ES-I3 (cell line): ENCODE measurements at regions not wholly inside any gene's neighbourhood (a gene's known extent, or its start where the extent isn't known, plus 50 kb on each side); places are given as distances from the start of the nearest gene placed in this dataset.
"Not testable (repeated sequence)": the region's sequence is repeated elsewhere in the genome, so short reads cannot be mapped to it uniquely, and the experiment has no call there.

Source experiments
- H3K36me3 ChIP-seq: 2 replicates; pipeline ENCODE4 v1.6.1; 2013; ENCODE audit warnings: mild to moderate bottlenecking, low read length, control low read depth, moderate library complexity; ENCODE audit not compliant: insufficient read depth
- H3K4me1 ChIP-seq: 2 replicates; pipeline ENCODE4 v1.6.1; 2013; ENCODE audit warnings: mild to moderate bottlenecking, control low read depth, low read length; ENCODE audit not compliant: insufficient read depth
- H3K9ac ChIP-seq: 2 replicates; pipeline ENCODE4 v1.6.1; 2013; ENCODE audit warnings: low read depth, mild to moderate bottlenecking, low read length, moderate library complexity
- H3K9me3 ChIP-seq: 2 replicates; pipeline ENCODE4 v1.6.1; 2013; ENCODE audit warnings: mild to moderate bottlenecking, low read length, moderate library complexity; ENCODE audit not compliant: control insufficient read depth, insufficient read depth

DNA sequence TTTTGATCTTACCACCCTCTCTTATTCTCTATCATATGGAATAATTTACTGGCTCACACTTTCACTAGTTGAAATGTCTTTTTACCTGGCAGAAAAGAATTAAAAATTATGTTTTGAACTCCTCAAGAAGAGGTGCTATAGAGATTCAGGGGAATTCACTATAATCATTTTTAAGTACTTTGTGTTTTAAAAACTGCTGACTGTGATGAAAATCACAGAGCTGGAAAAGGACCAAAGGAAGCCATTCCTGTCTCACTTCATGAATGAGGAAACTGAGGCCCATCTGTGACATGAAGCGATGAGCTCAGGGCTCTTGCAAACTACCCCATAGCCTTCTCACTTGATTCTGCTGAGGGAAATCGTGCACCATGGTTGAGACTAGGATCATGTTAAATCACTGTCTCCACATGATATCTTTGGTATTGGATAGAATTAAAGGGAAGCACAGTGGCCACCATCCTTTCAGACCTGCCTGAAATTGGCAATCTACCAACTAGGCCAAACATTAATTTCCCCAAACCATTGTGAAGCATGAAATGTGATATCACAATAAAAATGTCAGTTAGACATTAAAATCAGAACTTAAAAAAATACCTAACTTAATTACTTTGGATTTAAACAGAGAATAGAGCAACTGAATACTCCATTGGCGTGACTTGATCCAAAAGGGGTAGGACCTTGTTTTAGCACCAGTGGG lies 141.0 kb downstream of the FZD1 start:
- Histone ChIP-seq H3K36me3 (no peaks in the 10 kb centered on the region), H3K4me1 (peaks cover 5% of the 10 kb centered on the region), H3K9me3 (no peaks in the 10 kb centered on the region), H3K9ac (no peak overlapping the region)

- H3K9ac ChIP-seq, H3K36me3 ChIP-seq, H3K4me1 ChIP-seq, H3K9me3 ChIP-seq: not testable (repeated sequence)
These were observed 141.6 kb downstream of the FZD1 start for GRCh38 chr7:91405873-91406272.

DNA sequence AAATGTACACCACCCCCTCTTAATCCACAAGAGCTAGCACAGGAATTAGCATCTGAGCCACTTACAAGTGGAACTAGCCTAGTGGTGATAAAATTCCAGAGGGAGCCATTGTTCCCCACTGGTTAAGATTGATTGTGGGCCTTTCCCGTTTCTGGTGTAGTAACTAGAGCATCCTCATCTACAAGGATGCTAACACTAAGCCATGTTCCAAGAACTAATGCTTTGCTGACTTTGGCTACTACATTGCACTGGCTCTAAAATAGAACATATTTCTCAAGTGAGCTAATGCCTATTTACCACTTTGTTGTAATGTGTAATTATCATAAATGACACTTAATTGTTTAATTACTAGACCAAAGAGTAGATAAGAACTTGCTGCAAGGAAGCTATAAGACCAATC lies 143.7 kb downstream of the FZD1 start:
- H3K9me3 ChIP-seq = no peaks in the 10 kb centered on the region
- H3K9ac ChIP-seq = no peak overlapping the region
- H3K36me3 ChIP-seq = no peaks in the 10 kb centered on the region
- peaks cover 5% of the 10 kb centered on the region for H3K4me1 ChIP-seq

GRCh38 chr7:91408388-91409154 lies 144.3 kb downstream of the FZD1 start:
- Histone ChIP-seq H3K9ac (no peak overlapping the region), H3K4me1 (peaks cover 5% of the 10 kb centered on the region), H3K36me3 (no peaks in the 10 kb centered on the region), H3K9me3 (no peaks in the 10 kb centered on the region)

GRCh38 chr7:91411060-91411459 lies 146.8 kb downstream of the FZD1 start:
- Histone ChIP-seq H3K9ac (no peak overlapping the region), H3K9me3 (no peaks in the 10 kb centered on the region), H3K36me3 (no peaks in the 10 kb centered on the region), H3K4me1 (peaks cover 5% of the 10 kb centered on the region)

- H3K36me3 ChIP-seq = no peaks in the 10 kb centered on the region
These were observed 148.1 kb downstream of the FZD1 start for GRCh38 chr7:91412298-91412697.

DNA sequence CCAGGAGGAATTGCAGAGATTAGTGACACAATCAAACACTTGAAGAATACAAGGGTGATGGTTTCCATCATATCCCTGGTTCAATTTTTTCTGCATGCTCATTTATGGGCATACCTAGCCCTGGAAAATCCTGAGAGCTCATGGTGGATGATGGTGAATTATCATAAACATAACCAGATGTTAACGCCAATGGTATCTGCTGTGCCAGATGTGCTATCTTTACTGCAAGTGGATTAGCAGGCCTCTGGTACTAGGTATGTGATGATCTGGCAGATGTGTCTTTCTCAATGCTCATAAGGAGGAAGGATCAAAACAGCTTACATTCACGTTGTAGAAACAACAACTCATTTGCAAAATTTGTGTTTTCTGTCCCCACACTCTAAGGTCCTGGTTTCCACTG lies 150.5 kb downstream of the FZD1 start:
- Histone ChIP-seq H3K4me1 (no peaks in the 10 kb centered on the region), H3K36me3 (no peaks in the 10 kb centered on the region), H3K9me3 (no peaks in the 10 kb centered on the region), H3K9ac (no peak overlapping the region)

More at GRCh38 chr7:91412298-91412697, 148.1 kb downstream of the FZD1 start:
- H3K9ac ChIP-seq = no peak overlapping the region
- peaks cover 5% of the 10 kb centered on the region for H3K4me1 ChIP-seq
- H3K9me3 ChIP-seq = no peaks in the 10 kb centered on the region

DNA sequence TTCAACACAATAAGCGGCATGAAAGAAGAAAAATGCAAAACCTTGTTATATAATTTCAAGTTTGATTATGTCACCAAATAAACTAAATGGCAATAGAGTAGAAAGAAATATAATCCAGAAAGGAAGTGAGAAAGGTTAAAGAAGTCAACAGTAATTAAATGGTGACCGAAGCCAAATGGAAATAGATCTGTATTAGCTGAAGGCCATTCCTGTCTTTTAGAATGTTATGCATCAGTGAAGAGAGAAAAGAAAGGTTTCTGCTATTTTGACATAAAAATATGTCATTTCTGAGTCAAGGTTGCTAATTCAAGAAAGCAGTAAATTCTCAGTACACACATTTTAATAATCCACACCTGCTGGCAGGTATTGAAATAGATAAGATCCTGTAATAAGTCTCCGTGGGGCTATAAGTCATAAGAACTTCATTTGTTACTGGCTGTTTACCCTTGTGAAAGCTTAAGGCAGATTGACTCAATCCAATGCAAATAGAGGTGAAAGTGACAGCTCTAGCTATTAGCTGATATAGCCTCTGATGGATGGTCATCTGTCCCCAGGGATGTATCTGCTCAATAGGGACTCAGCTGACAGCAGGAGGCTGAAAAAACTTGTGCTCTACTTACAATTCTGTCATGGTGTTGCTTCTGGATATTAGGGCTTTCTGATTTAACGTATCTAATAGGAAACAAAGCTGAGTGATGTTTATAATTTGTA lies 152.1 kb downstream of the FZD1 start:
- Histone ChIP-seq H3K9ac (no peak overlapping the region), H3K36me3 (no peaks in the 10 kb centered on the region), H3K9me3 (no peaks in the 10 kb centered on the region), H3K4me1 (peaks cover 7% of the 10 kb centered on the region; the same call in 1 of the 2 replicates)

DNA sequence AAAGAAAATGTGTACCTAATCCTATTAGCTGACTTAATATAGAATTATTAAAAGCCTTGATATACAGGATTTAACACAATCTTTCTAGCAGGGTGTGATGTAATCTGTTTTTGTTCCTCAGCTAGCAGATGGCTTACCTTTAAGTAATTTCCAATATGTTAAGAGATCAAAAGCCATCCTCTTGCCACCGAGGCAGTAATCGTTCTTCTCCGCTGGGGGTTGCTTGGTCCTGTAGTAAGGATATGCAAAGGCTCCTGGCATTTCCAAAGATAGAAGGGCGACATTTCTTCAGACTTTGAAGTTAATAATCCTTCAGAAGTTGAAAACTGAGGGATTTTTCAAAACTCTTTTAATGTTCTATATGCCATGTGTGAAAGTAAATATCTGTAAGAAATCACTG lies 156.4 kb downstream of the FZD1 start:
- H3K4me1 ChIP-seq = peaks cover 14% of the 10 kb centered on the region; the same call in 1 of the 2 replicates
- H3K9ac ChIP-seq = no peak overlapping the region
- no peaks in the 10 kb centered on the region for H3K9me3 ChIP-seq
- H3K36me3 ChIP-seq = no peaks in the 10 kb centered on the region

- Histone ChIP-seq H3K9ac (no peak overlapping the region), H3K4me1 (peaks cover 14% of the 10 kb centered on the region; the same call in 1 of the 2 replicates), H3K9me3 (no peaks in the 10 kb centered on the region)
These were observed 156.8 kb downstream of the FZD1 start for GRCh38 chr7:91421018-91421417.

DNA sequence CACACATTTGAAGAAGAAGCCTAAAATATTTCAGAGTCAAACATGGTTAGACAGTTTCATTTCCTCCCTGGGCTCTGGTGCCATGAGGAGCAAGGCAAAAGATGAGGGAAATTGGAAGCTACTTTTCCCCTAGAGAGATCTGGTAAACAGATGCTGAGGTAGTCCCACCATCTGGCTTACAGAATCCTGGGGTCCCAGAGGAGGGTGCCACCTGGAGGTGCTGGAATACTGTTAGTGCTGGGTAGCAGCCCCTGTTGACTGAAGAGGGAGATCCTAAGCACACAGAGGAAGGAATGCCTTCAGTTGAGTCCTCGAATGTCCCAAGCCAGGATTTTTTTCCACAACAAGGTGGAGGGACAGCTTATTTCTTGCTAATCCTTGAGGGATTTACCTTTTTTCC lies 160.1 kb downstream of the FZD1 start:
- Histone ChIP-seq H3K9ac (no peak overlapping the region), H3K4me1 (peaks cover 14% of the 10 kb centered on the region; the same call in 1 of the 2 replicates), H3K9me3 (no peaks in the 10 kb centered on the region), H3K36me3 (no peaks in the 10 kb centered on the region)

More at GRCh38 chr7:91421018-91421417, 156.8 kb downstream of the FZD1 start:
- H3K36me3 ChIP-seq = no peaks in the 10 kb centered on the region

DNA sequence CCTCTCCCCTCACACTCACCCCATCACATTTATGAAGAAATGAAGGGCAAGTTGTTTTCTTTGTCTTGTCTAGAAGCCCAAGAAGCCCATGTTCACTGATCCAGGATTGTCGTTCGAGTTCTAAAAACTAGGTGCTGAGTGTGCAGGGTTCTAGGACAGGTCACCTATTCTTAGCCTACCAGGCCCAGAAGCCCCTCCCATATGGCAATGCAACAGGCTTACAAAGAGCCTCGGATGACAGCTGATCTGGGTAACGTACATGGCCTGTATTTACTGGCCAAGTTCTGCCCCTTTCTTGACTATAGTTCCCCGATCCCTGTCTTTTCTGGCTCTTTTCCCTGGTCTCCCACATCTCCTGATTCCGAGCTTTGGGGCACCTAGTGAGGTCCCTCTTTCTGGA lies 160.9 kb downstream of the FZD1 start:
- Histone ChIP-seq H3K9ac (no peak overlapping the region), H3K9me3 (no peaks in the 10 kb centered on the region), H3K36me3 (no peaks in the 10 kb centered on the region), H3K4me1 (peaks cover 14% of the 10 kb centered on the region; the same call in 1 of the 2 replicates)

DNA sequence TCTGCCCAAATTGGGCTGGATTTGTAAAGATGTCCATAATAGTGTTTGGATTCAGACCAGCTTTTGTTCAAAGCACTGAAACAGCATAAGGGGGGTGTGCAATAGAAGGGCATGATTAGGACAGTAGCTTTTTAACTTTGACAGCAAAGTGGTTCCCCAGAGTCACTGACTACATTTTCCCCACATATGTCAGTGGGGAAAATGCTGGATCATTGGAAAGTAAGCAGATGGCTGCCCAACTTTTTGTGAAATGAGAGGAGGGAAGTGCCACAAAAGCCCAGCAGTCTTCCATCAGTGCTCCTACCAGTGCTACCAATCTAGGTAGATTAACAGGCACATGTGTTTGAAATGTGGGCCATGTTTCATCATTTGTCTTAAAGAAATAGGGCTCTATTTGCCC lies 162.8 kb downstream of the FZD1 start:
- H3K9ac ChIP-seq = no peak overlapping the region
- no peaks in the 10 kb centered on the region for H3K9me3 ChIP-seq
- no peaks in the 10 kb centered on the region for H3K4me1 ChIP-seq
- H3K36me3 ChIP-seq = no peaks in the 10 kb centered on the region

GRCh38 chr7:91431601-91432000 lies 167.4 kb downstream of the FZD1 start:
- Histone ChIP-seq H3K4me1 (no peaks in the 10 kb centered on the region), H3K9me3 (no peaks in the 10 kb centered on the region), H3K36me3 (no peaks in the 10 kb centered on the region), H3K9ac (no peak overlapping the region)
